ENCODE measurements at regions not wholly inside any gene's neighbourhood (a gene's known extent, or its start where the extent isn't known, plus 50 kb on each side); places are given as distances from the start of the nearest gene placed in this dataset.

DNA sequence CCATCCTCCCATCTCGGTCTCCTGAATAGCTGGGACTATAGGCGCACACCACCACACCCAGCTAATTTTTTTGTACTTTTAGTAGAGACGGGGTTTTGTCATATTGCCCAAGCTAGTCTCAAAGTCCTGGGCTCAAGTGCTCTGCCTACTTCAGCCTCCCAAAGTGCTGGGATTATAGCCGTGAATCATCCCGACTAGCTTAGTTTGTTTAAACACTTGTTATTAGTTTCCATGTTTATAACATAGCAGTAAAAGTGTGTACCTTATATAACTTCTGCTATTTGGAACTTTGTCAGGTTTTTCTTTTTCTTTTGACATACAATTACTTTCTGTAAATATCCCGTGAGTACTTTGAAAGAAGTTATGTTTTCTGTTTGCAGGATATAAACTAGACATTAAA lies 60.6 kb upstream of the C1orf21 start:
- no peaks in the 10 kb centered on the region for H3K79me2 ChIP-seq (ENCODE audit: control insufficient read depth, insufficient read depth, low read length)
- CTCF ChIA-PET: no interaction called here
- no peaks in the 10 kb centered on the region for H4K20me1 ChIP-seq (ENCODE audit: control insufficient read depth, insufficient read depth, low read length, poor library complexity, severe bottlenecking)
- H3K9me3 ChIP-seq (ENCODE audit: control extremely low read depth in 1 of 3, control insufficient read depth in 2 of 3, insufficient read depth in 1 of 3, low read length in 2 of 3): no peaks in the 10 kb centered on the region
- no peaks in the 10 kb centered on the region for H3K36me3 ChIP-seq (replicated peaks in 1 of 2; ENCODE audit: control extremely low read depth in 1 of 2, control insufficient read depth in 1 of 2, extremely low read depth in 1 of 2, insufficient read depth in 2 of 2, low read length in 1 of 2)
- H3K9ac ChIP-seq (ENCODE audit: low read length): no peak overlapping the region
- no peak overlapping the region for H3K27ac ChIP-seq (ENCODE audit: low read length in 2 of 2)
- no peak for ATAC-seq (ENCODE audit: low read depth)
- H3K4me2 ChIP-seq (replicated peaks; ENCODE audit: low read depth, low read length, poor library complexity, severe bottlenecking): no peak overlapping the region
- H3K27me3 ChIP-seq (replicated peaks in 1 of 4; ENCODE audit: control extremely low read depth in 1 of 4, control insufficient read depth in 3 of 4, insufficient read depth in 4 of 4, low read length in 3 of 4): no peaks in the 10 kb centered on the region
- intact Hi-C loops (cut with micrococcal nuclease): no loop called here
- no peaks in the 10 kb centered on the region for H3K4me1 ChIP-seq (ENCODE audit: control insufficient read depth in 2 of 2, insufficient read depth in 2 of 2, low read length in 2 of 2)
- no peak for TF ChIP-seq EZH2 (IDR thresholded peaks at IDR 0.05; ENCODE audit: borderline replicate concordance, insufficient read depth, low read depth, low read length, poor library complexity, severe bottlenecking)
- TF ChIP-seq, protein P1, sequence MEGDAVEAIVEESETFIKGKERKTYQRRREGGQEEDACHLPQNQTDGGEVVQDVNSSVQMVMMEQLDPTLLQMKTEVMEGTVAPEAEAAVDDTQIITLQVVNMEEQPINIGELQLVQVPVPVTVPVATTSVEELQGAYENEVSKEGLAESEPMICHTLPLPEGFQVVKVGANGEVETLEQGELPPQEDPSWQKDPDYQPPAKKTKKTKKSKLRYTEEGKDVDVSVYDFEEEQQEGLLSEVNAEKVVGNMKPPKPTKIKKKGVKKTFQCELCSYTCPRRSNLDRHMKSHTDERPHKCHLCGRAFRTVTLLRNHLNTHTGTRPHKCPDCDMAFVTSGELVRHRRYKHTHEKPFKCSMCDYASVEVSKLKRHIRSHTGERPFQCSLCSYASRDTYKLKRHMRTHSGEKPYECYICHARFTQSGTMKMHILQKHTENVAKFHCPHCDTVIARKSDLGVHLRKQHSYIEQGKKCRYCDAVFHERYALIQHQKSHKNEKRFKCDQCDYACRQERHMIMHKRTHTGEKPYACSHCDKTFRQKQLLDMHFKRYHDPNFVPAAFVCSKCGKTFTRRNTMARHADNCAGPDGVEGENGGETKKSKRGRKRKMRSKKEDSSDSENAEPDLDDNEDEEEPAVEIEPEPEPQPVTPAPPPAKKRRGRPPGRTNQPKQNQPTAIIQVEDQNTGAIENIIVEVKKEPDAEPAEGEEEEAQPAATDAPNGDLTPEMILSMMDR (IDR thresholded peaks at IDR 0.05): no peak
- H2AFZ ChIP-seq (ENCODE audit: insufficient read depth, low read depth, low read length, poor library complexity, severe bottlenecking): no peak overlapping the region
- Mint-ChIP-seq H3K4me1 (no peaks in the 10 kb centered on the region), H3K27ac (no peak overlapping the region), H3K9me3 (ENCODE audit: insufficient read depth) (no peaks in the 10 kb centered on the region), H3K4me3 (no peak overlapping the region), H3K27me3 (peaks cover 12% of the 10 kb centered on the region)
- no peak overlapping the region for H3K4me3 ChIP-seq (ENCODE audit: control extremely low read depth in 1 of 5, extremely low read depth in 1 of 5, insufficient read depth in 1 of 5, low read depth in 2 of 5, low read length in 4 of 5)
- POLR2A ChIA-PET: no interaction called here
- no peak for DNase-seq
- WGBS (ENCODE audit: insufficient coverage): 87% methylated on average over 3 of the region's 6 CpGs

DNA sequence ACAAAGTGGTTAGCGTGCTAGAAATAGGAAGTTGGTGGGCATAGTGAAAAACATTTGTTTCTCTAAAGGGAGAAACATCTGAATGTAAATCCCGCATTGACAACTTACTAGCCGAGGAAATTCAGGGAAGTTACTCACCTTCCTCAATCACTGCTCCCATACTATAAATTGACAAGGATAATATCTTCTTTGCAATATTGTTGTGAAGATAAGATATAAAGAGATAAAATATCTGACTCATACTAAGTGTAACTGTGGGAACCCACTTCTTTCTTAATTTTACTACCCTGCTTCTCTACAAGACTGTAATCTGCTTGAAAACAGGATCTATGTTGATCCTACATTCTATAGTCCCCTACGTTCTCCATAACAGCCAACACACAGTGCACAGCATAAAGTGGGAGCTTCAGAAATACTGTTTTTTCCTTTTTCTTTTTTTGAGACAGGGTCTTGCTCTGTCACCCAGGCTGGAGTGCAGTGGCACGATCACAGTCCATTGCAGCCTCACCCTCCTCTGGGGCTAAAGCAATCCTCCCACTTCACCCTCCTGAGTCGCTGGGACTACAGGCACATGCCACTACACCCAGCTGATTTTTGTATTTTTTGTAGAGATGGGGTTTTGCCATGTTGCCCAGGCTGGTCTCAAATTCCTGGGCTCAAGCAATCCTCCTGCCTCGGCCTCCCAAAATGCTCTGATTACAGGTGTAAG lies 57.4 kb upstream of the C1orf21 start:
- 67% methylated on average over 1 of the region's 7 CpGs for WGBS (ENCODE audit: insufficient coverage)
- Histone ChIP-seq H3K4me3 (ENCODE audit: control extremely low read depth in 1 of 5, extremely low read depth in 1 of 5, insufficient read depth in 1 of 5, low read depth in 2 of 5, low read length in 4 of 5) (no peak overlapping the region), H2AFZ (ENCODE audit: insufficient read depth, low read depth, low read length, poor library complexity, severe bottlenecking) (no peak overlapping the region), H3K27ac (ENCODE audit: low read length in 2 of 2) (no peak overlapping the region), H3K4me1 (ENCODE audit: control insufficient read depth in 2 of 2, insufficient read depth in 2 of 2, low read length in 2 of 2) (no peaks in the 10 kb centered on the region), H3K9ac (ENCODE audit: low read length) (no peak overlapping the region), H3K36me3 (replicated peaks in 1 of 2; ENCODE audit: control extremely low read depth in 1 of 2, control insufficient read depth in 1 of 2, extremely low read depth in 1 of 2, insufficient read depth in 2 of 2, low read length in 1 of 2) (no peaks in the 10 kb centered on the region), H4K20me1 (ENCODE audit: control insufficient read depth, insufficient read depth, low read length, poor library complexity, severe bottlenecking) (no peaks in the 10 kb centered on the region), H3K4me2 (replicated peaks; ENCODE audit: low read depth, low read length, poor library complexity, severe bottlenecking) (no peak overlapping the region), H3K79me2 (ENCODE audit: control insufficient read depth, insufficient read depth, low read length) (no peaks in the 10 kb centered on the region), H3K27me3 (replicated peaks in 1 of 4; ENCODE audit: control extremely low read depth in 1 of 4, control insufficient read depth in 3 of 4, insufficient read depth in 4 of 4, low read length in 3 of 4) (no peaks in the 10 kb centered on the region), H3K9me3 (ENCODE audit: control extremely low read depth in 1 of 3, control insufficient read depth in 2 of 3, insufficient read depth in 1 of 3, low read length in 2 of 3) (peaks cover 0 to 4% (median 0%) of the 10 kb centered on the region in 3 donors)
- ChIA-PET CTCF (no interaction called here), POLR2A (no interaction called here)
- intact Hi-C loops (cut with micrococcal nuclease): no loop called here
- ATAC-seq (ENCODE audit: low read depth): no peak
- H3K4me1 Mint-ChIP-seq: no peaks in the 10 kb centered on the region
- peaks cover 2% of the 10 kb centered on the region for H3K9me3 Mint-ChIP-seq (ENCODE audit: insufficient read depth)
- no peak overlapping the region for H3K27ac Mint-ChIP-seq
- H3K4me3 Mint-ChIP-seq: no peak overlapping the region
- peaks cover 9% of the 10 kb centered on the region for H3K27me3 Mint-ChIP-seq
- no peak for TF ChIP-seq EZH2 (IDR thresholded peaks at IDR 0.05; ENCODE audit: borderline replicate concordance, insufficient read depth, low read depth, low read length, poor library complexity, severe bottlenecking)
- TF ChIP-seq, protein P1 (IDR thresholded peaks at IDR 0.05): no peak
- DNase-seq: no peak
